HG03439 (cell line): ENCODE measurements at regions not wholly inside any gene's neighbourhood (a gene's known extent, or its start where the extent isn't known, plus 50 kb on each side); places are given as distances from the start of the nearest gene placed in this dataset.
"Not testable (repeated sequence)": the region's sequence is repeated elsewhere in the genome, so short reads cannot be mapped to it uniquely, and the experiment has no call there.

ENCODE experiments used
- ATAC-seq: cut with Tn5 transposase; IDR thresholded peaks from one replicate; pipeline ENCODE4 v1.9.1; 2021; ENCODE audit warnings: mild to moderate bottlenecking, moderate library complexity; ENCODE audit not compliant: unreplicated experiment

- ATAC-seq, result no peak
Measured at GRCh38 chr15:96122077-96123027, 208.1 kb upstream of the NR2F2 start.

- ATAC-seq, result no peak
Measured at GRCh38 chr15:96123028-96123400, 207.5 kb upstream of the NR2F2 start.

GRCh38 chr15:96123630-96124187 lies 206.8 kb upstream of the NR2F2 start:
- ATAC-seq, result no peak

GRCh38 chr15:96124436-96124835 lies 206.1 kb upstream of the NR2F2 start:
- no peak for ATAC-seq

GRCh38 chr15:96125721-96126415 lies 204.6 kb upstream of the NR2F2 start:
- ATAC-seq, result no peak

- no peak for ATAC-seq
Measured at GRCh38 chr15:96126859-96127258, 203.6 kb upstream of the NR2F2 start.

GRCh38 chr15:96130734-96131133 lies 199.8 kb upstream of the NR2F2 start:
- ATAC-seq, result no peak

GRCh38 chr15:96132126-96132525 lies 198.4 kb upstream of the NR2F2 start:
- no peak for ATAC-seq

- no peak for ATAC-seq
Measured at GRCh38 chr15:96135166-96136093, 195.1 kb upstream of the NR2F2 start.

GRCh38 chr15:96138985-96139384 lies 191.5 kb upstream of the NR2F2 start:
- no peak for ATAC-seq

GRCh38 chr15:96142498-96142897 lies 188.0 kb upstream of the NR2F2 start:
- ATAC-seq, result no peak

- no peak for ATAC-seq
Measured at GRCh38 chr15:96144734-96145133, 185.8 kb upstream of the NR2F2 start.

- no peak for ATAC-seq
Measured at GRCh38 chr15:96146726-96147125, 183.8 kb upstream of the NR2F2 start.

GRCh38 chr15:96147267-96147666 lies 183.2 kb upstream of the NR2F2 start:
- ATAC-seq, result no peak

- ATAC-seq, result no peak
Measured at GRCh38 chr15:96150254-96150653, 180.2 kb upstream of the NR2F2 start.

- ATAC-seq, result not testable (repeated sequence)
Measured at GRCh38 chr15:96151749-96152148, 178.8 kb upstream of the NR2F2 start.

- no peak for ATAC-seq
Measured at GRCh38 chr15:96153929-96154328, 176.6 kb upstream of the NR2F2 start.

GRCh38 chr15:96158938-96159337 lies 171.6 kb upstream of the NR2F2 start:
- ATAC-seq, result no peak

- no peak for ATAC-seq
Measured at GRCh38 chr15:96160269-96160668, 170.2 kb upstream of the NR2F2 start.

- no peak for ATAC-seq
Measured at GRCh38 chr15:96160800-96161199, 169.7 kb upstream of the NR2F2 start.

GRCh38 chr15:96162322-96162721 lies 168.2 kb upstream of the NR2F2 start:
- ATAC-seq, result no peak
